Fibroblast of upper back skin (primary cell): ENCODE measurements at regions not wholly inside any gene's neighbourhood (a gene's known extent, or its start where the extent isn't known, plus 50 kb on each side); places are given as distances from the start of the nearest gene placed in this dataset.
"Not testable (repeated sequence)": the region's sequence is repeated elsewhere in the genome, so short reads cannot be mapped to it uniquely, and the experiment has no call there.

Source experiments
- DNase-seq: peaks from one replicate; pipeline ENCODE4 v3.0.0-alpha.2; 2013

DNA sequence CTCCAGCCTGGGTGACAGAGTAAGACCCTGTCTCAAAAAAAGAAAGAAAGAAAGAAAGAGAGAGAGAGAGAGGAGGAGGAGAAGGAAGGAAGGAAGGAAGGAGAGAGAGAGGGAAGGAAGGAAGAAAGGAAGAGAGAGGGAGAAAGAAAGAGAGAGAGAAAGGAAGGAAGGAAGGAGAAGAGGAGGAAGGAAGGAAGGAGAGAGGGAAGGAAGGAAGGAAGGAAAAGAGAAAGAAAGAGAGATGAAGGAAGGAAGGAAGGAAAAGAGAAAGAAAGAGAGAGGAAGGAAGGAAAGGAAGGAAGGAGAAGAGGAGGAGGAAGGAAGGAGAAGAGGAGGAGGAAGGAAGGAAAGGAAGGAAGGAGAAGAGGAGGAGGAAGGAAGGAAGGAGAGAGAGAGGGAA lies 82.2 kb upstream of the ATP1B1 start:
- DNase-seq: no peak

- DNase-seq: no peak
These were observed 81.7 kb upstream of the ATP1B1 start for GRCh38 chr1:169024800-169025271.

- DNase-seq: no peak
These were observed 81.1 kb upstream of the ATP1B1 start for GRCh38 chr1:169025412-169025811.

DNA sequence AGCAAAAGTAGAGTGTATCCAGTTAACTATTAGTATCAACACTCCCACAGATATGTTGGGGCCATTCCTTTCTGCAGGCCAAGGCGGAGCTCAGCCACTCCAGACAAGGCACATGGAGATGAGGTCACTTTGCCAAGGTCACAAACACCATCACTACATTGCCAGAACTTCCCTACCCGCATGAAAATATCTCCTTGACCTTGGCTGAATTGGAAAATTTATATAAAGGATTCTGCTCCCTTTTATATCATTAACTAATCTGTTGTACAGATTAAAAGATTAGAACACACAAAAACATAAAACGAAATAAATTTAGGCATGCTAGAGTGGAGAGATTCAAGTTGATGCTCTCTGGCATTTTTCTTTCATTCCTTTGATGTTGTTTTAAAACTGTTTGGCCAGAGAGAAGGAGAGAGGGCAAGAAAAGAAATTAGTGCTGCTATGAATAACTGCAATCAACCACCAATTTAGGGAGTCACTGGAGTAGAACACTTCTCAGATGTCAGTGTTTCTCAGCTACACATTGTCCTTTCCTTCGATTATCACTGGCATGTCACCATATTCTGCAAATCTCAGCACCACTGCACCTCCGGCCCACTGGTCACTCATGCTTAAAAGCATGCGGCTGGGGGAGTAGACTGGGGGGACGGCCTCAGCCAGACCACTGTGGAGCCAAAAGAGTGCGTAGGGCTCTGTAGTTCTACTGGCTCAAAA lies 78.7 kb upstream of the ATP1B1 start:
- DNase-seq: no peak

- DNase-seq: peak; percentile 29
These were observed 74.8 kb upstream of the ATP1B1 start for GRCh38 chr1:169031566-169032224.

DNA sequence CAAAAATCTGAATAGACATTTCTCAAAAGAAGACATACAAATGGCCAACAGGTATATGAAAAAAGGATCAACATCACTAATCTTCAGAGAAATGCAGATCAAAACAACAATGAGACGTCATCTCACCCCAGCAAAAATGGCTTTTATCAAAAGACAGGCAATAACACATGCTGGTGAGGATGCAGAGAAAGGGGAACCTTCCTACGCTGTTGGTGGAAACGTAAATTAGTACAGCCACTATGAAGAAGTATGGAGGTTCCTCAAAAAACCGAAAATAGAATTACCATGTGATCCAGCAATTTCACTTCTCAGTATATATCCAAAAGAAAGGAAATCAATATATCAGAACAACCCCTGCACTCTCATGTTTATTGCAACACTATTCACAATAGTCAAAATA lies 65.1 kb upstream of the ATP1B1 start:
- DNase-seq: no peak

GRCh38 chr1:169042377-169042776 lies 64.1 kb upstream of the ATP1B1 start:
- DNase-seq: no peak

DNA sequence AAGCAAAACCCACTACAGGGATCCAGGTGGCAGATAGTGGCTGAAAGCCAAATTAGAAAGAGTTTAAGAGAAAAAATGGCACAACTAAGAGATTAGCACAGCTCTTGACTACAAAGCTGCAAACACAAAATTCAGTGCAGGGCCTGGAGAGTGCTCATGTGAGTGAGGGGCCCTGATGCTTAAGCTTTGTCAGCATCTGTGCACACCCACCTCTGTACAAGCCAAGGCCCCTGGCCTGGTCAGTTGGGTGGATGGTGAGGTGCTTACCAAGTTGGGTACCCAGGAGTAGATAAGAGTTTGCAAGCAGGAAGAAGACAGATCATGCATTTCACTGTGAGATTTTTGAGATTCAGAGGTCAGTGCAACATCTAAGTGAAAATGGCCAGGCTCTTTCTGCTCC lies 62.7 kb upstream of the ATP1B1 start:
- no peak for DNase-seq

- no peak for DNase-seq
These were observed 62.2 kb upstream of the ATP1B1 start for GRCh38 chr1:169044296-169044695.

DNA sequence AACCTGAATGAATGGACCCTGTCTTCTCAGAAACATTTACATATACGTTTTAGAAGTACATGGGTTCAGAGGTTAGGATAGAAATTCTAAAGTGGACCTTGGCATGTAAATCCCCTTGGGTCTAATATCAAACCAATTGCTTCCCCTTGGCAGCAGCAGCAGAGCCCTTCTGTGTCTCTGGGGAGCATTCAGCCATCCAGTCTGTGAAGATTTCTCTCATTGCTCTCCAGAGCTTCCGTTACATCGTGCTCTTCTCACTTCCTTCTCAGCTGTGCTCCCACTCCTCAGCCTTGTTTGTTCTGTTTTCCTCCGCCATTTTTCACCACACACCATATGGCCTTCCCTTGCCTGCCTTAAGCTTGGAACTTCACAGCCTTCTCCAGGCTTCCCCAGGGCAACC lies 61.5 kb upstream of the ATP1B1 start:
- DNase-seq: no peak

DNA sequence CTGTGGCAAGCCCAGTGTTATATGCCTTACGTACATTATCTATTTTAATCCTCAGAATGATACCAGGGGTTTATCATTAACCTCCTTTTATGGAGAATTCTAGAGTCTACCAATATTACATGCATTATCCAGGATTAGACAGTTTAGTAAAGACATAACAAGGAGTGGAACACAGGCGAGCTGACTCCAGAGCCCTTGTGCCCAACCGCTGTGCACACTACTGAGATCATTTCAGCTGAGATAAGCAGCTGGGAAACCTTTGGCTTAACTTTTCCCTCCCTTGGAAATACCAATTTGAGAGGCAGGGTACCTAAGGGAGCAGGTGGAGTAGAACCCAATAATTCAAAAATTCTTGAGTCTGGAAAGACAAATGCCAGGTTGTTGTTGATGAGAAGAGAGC lies 59.8 kb upstream of the ATP1B1 start:
- DNase-seq: no peak

DNA sequence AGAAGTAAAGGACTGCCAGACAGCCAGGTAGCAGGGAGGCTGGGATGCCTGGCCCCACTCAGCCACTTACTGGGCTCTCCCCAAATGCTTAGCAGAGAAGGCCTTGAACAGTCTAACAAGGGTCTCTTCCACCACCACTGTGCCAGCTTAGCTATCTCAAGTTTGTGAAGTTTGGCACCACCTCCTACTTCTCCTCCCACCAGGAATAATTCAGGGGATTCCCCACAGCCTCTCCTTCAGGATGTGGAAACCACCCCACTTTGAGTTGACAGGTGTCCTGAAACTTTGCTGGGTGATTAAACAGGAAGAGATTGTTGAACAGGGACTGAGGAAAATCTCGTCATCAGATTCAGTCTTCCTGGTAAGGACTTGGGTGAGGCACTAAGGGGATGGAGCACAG lies 59.4 kb upstream of the ATP1B1 start:
- no peak for DNase-seq

DNA sequence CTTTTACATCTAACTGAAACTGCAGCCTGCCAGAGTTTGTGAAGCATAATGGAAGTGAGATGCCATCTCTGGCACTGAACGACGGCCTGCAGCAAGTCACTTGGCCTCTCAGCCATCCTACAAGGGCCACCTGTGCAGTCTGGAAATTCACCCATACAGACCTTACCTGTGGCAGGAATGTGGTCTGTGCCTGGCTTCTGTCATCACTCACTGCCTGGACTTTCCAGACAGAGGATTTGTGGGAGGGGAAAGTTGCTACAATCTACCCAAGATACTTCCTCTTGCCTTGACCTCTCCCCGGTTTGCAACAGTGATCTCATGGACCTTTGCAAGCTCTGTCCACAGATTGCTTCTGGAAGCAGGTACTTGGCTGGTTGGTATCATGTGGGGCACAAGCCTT lies 58.4 kb upstream of the ATP1B1 start:
- no peak for DNase-seq

GRCh38 chr1:169049258-169049938 lies 57.1 kb upstream of the ATP1B1 start:
- no peak for DNase-seq

DNA sequence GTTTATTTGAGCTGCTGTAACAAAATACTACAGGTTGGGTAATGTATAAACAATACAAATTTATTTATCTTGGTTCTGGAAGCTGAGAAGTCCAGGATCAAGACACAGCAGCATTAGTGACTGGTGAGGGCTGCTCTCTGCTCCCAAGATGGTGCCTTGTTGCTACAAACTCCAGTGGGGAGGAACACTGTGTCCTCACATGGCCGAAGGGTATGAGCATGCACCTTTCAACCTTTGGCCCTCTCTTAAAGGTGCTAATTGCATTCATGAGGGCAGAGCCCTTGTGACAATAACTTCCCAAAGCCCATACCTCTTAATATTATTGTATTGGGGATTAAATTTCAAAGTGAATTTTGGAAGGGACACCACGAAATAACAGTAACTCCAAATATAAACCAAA lies 55.3 kb upstream of the ATP1B1 start:
- DNase-seq: no peak

- not testable (repeated sequence) for DNase-seq
These were observed 54.3 kb upstream of the ATP1B1 start for GRCh38 chr1:169052171-169052570.

DNA sequence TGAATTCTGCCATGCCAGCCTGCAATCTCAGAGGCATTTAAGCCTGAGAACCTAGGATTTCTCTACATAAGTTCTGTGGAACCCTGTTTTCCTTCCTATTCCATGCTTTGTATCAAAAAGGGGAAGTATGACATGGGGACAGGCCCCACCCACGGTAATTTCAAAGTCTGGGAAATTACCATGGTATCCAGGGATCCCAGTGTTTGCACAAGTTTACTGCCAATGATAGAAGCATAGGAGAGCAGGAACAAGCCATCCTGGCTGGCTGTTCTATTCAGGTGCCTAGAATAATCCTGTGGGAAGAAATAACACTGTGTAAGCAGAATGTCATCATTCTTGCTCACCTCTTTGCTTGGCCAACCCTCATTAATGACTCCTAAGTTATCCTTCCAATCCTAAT lies 53.8 kb upstream of the ATP1B1 start:
- no peak for DNase-seq

DNA sequence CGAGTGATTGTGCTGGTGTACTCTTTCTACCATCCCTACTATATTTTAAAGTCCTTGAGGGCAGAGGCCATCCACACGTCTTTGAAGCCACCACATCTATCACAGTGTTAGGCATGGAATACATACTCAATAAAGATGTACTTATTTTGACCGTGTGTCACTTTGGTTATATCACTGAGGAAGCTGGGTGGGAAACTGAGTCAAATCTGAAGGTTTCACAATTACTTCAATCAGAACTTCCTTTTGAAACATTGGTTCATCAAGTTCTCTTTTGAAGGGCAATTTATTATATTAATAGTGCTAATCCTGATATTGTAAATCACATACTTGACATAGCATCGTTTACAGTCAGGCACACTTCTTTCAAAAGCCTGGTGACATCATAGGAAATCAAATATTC lies 53.3 kb upstream of the ATP1B1 start:
- no peak for DNase-seq
